ENCODE measurements at regions not wholly inside any gene's neighbourhood (a gene's known extent, or its start where the extent isn't known, plus 50 kb on each side); places are given as distances from the start of the nearest gene placed in this dataset.

GRCh38 chr12:107411792-107412535, 273.6 kb upstream of the PWP1 start:
- TF ChIP-seq CTCF (conservative IDR thresholded peaks at IDR 0.05; ENCODE audit: low read depth, low read length) = no peak
- no peak for TF ChIP-seq EZH2 (IDR thresholded peaks at IDR 0.05; ENCODE audit: borderline replicate concordance, low read depth, low read length, poor library complexity, severe bottlenecking)
